Adipose tissue (tissue), 3 donors: ENCODE measurements at regions not wholly inside any gene's neighbourhood (a gene's known extent, or its start where the extent isn't known, plus 50 kb on each side); places are given as distances from the start of the nearest gene placed in this dataset.
"Not testable (repeated sequence)": the region's sequence is repeated elsewhere in the genome, so short reads cannot be mapped to it uniquely, and the experiment has no call there.

Experiments
- H3K27ac ChIP-seq: one replicate; pipeline ENCODE4 v1.5.1; 2013; ENCODE audit warnings: low read depth, low read length
- whole genome bisulfite sequencing, 3 donors: extraction: QIAGEN DNeasy Blood & Tissue Kit; methylation state at CpG; one replicate each; pipeline ENCODE4 v1.1.7; 2013; 5-methylcytosine and 5-hydroxymethylcytosine counted together
- donor health status: healthy with polysubstance abuse.
- donor health status: Bipolar disorder and iron deficiency.
- donor health status: healthy.

GRCh38 chr7:27435461-27435860 lies 192.9 kb downstream of the EVX1 start:
- no peak overlapping the region for H3K27ac ChIP-seq
- 50 to 76% (median 72%) methylated on average over 3 of the region's 3 CpGs for WGBS, 3 donors

GRCh38 chr7:27438881-27439589 lies 196.4 kb downstream of the EVX1 start:
- 62 to 70% (median 69%) methylated on average over 6 of the region's 6 CpGs for WGBS, 3 donors
- no peak overlapping the region for H3K27ac ChIP-seq

GRCh38 chr7:27442455-27442854 lies 199.9 kb downstream of the EVX1 start:
- H3K27ac ChIP-seq, result no peak overlapping the region

- 31 to 57% (median 51%) methylated on average over 8 of the region's 8 CpGs for WGBS, 3 donors
- not testable (repeated sequence) for H3K27ac ChIP-seq
These were observed 206.4 kb downstream of the EVX1 start for GRCh38 chr7:27449046-27449445.

GRCh38 chr7:27453702-27454405 lies 208.8 kb downstream of the HIBADH start:
- WGBS, 3 donors, result 52 to 69% (median 65%) methylated on average over 8 of the region's 8 CpGs
- H3K27ac ChIP-seq, result no peak overlapping the region

GRCh38 chr7:27457120-27457519 lies 205.6 kb downstream of the HIBADH start:
- H3K27ac ChIP-seq, result not testable (repeated sequence)
- WGBS, 3 donors, result 73 to 77% (median 74%) methylated on average over 15 to 16 of the region's 16 CpGs

- 79 to 82% (median 80%) methylated on average over 28 to 30 of the region's 35 CpGs for WGBS, 3 donors
- H3K27ac ChIP-seq, result not testable (repeated sequence)
These were observed 204.8 kb downstream of the HIBADH start for GRCh38 chr7:27457603-27458565.

- 53 to 66% (median 57%) methylated on average over 4 of the region's 4 CpGs for WGBS, 3 donors
- no peak overlapping the region for H3K27ac ChIP-seq
These were observed 203.5 kb downstream of the HIBADH start for GRCh38 chr7:27459021-27459730.

- H3K27ac ChIP-seq, result no peak overlapping the region
- WGBS, 3 donors, result 55 to 66% (median 57%) methylated on average over 2 of the region's 2 CpGs
These were observed 203.0 kb downstream of the HIBADH start for GRCh38 chr7:27459731-27460053.

- no peak overlapping the region for H3K27ac ChIP-seq
- WGBS, 3 donors, result 59 to 65% (median 62%) methylated on average over 8 of the region's 8 CpGs
These were observed 200.0 kb downstream of the HIBADH start for GRCh38 chr7:27462575-27463270.

- WGBS, 3 donors, result 81 to 96% (median 89%) methylated on average over 2 of the region's 2 CpGs
- no peak overlapping the region for H3K27ac ChIP-seq
These were observed 197.7 kb downstream of the HIBADH start for GRCh38 chr7:27464970-27465369.

GRCh38 chr7:27466703-27467102 lies 196.0 kb downstream of the HIBADH start:
- 69 to 88% (median 75%) methylated on average over 5 of the region's 5 CpGs for WGBS, 3 donors
- no peak overlapping the region for H3K27ac ChIP-seq

GRCh38 chr7:27472043-27472442 lies 190.6 kb downstream of the HIBADH start:
- H3K27ac ChIP-seq, result no peak overlapping the region
- 51 to 80% (median 63%) methylated on average over 4 of the region's 4 CpGs for WGBS, 3 donors
